Kidney capillary endothelial cell (primary cell): ENCODE measurements at regions not wholly inside any gene's neighbourhood (a gene's known extent, or its start where the extent isn't known, plus 50 kb on each side); places are given as distances from the start of the nearest gene placed in this dataset.
"Not testable (repeated sequence)": the region's sequence is repeated elsewhere in the genome, so short reads cannot be mapped to it uniquely, and the experiment has no call there.

Source experiments
- DNase-seq: peaks from one replicate; pipeline ENCODE4 v3.0.0-alpha.2; 2018; ENCODE audit warnings: low spot score

DNA sequence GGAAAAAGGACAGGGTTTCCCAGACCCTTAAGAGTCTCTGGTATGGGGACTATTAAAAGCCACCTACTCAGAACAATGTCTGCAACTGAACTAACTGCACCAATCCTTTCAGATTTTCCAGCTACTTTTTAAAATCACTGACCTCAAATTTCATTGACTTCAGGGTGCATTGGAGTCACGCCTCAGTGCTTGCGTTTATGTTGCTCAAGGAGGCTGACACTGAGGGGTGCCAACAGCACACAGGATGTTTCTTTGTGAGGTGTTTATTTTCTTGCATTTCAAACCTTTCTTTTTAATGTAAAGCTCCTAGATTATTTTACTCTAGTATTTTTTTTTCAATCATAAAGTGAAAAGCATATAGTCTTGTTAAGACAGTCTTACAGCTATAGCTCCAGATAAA lies 402.0 kb upstream of the SLC35B3 start:
- DNase-seq, result no peak

DNA sequence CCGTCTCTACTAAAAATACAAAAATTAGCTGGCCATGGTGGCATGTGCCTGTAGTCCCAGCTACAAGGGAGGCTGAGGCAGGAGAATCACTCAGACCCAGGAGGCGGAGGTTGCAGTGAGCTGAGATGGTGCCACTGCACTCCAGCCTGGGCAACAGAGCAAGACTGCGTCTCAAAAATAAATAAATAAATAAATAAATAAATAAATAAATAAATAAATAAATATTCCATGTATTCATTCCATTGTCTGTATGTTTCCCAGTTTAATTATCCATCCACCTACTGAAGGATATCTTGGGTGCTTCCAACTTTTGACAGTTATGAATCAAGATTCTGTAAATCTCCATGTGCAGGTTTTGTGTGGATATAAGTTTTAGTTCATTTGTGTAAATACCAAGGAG lies 397.4 kb upstream of the SLC35B3 start:
- DNase-seq, result not testable (repeated sequence)

DNA sequence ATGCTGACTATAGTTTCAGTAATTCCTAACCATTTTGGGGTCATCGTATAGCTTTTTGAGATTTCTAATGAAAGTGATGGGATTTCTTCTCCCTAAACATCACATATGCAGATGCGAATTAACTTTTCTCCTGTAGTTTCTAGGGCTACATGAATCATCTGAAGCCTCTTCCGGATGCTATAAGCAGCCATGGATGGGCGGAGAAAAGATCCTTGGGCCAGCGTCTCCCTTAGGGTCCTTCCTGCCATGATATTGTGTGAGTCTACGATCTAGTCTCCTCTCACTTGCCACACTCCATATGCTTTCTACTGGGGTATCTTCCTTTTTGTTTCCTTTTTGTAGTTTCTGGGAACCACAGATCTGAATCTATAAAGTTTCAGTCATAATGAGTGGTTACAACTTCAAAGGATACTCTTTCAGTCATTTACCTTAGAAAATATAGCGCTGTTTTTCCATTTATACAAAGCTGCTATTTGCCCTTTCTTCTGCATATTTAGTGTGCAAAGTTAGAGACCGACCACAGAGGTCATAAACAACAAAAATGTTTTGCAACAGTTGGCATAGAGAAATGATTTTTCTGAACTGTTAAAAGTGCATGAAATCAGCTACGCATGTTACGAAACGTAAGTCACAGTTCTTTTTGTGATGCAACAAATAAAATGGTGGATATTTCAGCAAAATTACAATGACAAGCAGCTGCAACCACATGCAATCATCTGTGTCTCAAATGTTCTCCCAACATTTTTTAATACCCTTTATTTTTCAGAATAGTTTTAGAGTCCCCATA lies 396.2 kb upstream of the SLC35B3 start:
- DNase-seq, result no peak

- no peak for DNase-seq
Observed at GRCh38 chr6:8830794-8831193, 395.4 kb upstream of the SLC35B3 start.

GRCh38 chr6:8829796-8830195 lies 394.5 kb upstream of the SLC35B3 start:
- no peak for DNase-seq

GRCh38 chr6:8829296-8829695 lies 394.0 kb upstream of the SLC35B3 start:
- no peak for DNase-seq

GRCh38 chr6:8828376-8828775 lies 393.0 kb upstream of the SLC35B3 start:
- DNase-seq, result no peak

- DNase-seq, result no peak
Observed at GRCh38 chr6:8825726-8826125, 390.4 kb upstream of the SLC35B3 start.

GRCh38 chr6:8821981-8822381 lies 386.6 kb upstream of the SLC35B3 start:
- no peak for DNase-seq

GRCh38 chr6:8820313-8820712 lies 385.0 kb upstream of the SLC35B3 start:
- no peak for DNase-seq

DNA sequence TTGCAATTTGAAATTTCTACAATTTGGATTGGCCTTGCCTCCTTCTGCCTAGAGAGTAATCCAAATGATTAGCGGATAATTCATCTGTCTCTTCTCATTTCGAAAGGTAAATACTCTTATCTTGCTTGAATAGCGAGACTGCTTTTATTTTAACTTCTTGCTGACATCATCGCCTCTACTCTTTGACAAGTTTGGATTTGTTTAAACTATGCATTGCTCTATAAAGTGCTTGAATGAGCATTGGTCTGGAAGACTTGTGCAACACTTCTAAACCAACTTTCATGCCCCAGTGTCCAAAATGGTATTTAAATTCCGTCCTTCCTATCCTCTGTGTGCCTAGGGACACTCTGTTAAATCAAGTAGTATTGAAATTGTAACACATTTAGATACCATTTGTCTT lies 384.1 kb upstream of the SLC35B3 start:
- DNase-seq, result no peak

- DNase-seq, result no peak
Observed at GRCh38 chr6:8814440-8815000, 379.2 kb upstream of the SLC35B3 start.

DNA sequence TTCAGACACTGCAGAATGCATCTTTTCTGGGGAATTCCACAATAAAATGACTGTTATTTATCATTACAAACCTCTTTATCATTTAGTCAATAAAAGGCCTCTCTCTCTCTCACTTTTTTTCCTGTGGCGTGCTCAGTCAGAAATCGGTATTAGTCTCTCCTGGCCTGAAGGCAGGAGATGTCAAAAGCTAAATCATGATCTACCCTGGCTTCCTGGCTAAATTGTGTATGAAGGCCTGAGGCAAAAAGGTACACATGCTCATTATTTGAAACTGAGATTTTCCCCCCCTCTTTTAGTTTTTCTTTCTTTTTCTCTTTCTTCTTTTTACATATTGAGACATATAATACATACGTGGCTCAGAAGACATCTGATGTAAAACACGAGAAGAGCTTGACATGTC lies 375.0 kb upstream of the SLC35B3 start:
- DNase-seq, result no peak

- DNase-seq, result no peak
Observed at GRCh38 chr6:8809662-8810061, 374.3 kb upstream of the SLC35B3 start.

- DNase-seq, result no peak
Observed at GRCh38 chr6:8803181-8803760, 367.9 kb upstream of the SLC35B3 start.

DNA sequence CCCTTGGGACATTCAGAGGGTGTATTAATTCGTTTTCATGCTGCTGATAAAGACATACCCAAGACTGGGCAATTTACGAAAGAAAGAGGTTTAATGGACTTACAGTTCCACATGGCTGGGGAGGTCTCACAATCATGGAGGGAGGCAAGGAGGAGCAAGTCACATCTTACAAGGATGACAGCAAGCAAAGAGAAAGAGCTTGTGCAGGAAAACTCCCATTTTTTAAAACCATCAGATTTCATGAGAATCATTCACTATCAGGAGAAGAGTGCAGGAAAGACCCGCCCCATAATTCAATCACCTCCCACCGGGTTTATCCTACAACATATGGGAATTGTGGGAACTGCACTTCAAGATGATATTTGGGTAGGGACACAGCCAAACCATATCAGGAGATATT lies 367.1 kb upstream of the SLC35B3 start:
- not testable (repeated sequence) for DNase-seq

GRCh38 chr6:8794420-8794819 lies 359.1 kb upstream of the SLC35B3 start:
- no peak for DNase-seq

- DNase-seq, result no peak
Observed at GRCh38 chr6:8789878-8790277, 354.5 kb upstream of the SLC35B3 start.

DNA sequence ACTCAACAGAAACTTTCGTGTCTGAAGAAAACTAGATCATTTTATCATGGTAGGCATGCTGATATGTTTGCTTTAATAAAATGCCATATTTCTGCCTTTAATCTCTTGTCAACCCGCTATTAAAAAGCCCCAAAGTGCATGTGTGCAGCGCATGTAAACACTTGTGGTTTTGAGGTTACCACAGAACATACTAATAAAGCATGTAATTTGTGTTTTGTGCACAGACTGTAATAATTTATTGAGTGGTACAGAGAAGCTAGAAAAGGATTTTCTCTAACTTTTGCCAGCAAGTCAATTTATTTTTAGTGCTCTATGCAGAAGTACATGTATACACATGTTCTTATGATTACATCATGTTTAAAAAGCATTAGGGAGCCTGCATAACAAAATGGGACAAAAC lies 349.9 kb upstream of the SLC35B3 start:
- DNase-seq, result no peak

DNA sequence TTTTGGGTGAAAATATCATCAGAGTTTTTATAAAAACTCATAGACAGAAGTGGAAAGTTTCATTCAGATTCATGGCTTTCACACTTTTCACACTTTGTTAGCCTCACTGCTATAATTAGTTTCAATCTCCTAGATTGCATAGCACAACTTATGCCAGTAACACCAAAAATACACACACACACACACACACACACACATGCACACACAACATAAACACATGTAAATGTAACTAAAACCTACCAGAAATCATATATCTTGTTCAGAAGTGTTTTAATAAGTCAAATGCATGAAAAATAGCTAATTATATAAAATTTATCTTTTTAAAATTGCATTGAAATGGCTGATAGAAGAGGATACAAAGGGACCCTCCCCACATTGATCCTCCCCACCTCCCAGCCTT lies 347.8 kb upstream of the SLC35B3 start:
- no peak for DNase-seq

DNA sequence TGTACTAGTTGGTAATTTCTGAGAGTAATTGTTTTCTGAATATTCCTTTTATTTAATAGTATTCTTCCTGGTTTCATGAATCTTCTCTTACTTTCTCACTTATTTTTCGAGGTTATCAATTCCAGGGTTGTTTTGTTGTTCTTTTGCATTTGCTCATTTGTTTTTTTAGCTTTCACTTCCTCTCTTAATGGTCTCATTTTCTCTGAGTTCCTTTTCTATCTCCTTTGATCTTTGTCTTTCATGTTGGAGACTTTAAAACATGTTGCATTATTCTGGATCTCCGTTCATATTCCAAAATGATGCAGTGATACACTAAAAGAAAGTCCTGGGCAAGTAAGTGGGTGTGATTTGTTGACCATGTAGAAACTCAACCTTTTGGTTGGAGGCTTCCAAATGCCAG lies 345.3 kb upstream of the SLC35B3 start:
- DNase-seq, result no peak

DNA sequence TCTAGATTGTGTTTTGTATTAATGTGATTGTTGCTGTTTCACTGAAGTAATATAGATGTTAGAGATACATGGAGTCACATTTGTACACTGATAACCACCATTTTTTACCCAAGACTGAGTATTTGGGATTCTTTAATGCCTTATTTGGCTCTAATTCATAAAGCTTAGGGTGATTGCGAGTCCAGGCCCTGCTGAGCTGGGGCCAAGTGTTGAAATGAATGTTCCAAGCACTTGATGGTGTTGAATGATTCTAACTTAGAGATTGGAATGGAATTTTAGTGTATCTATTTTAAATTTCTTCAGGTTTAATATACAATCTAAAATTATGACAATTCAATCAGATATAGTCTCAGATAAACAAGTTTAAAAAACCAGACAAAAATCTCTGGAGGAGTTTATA lies 329.4 kb upstream of the SLC35B3 start:
- DNase-seq, result no peak

DNA sequence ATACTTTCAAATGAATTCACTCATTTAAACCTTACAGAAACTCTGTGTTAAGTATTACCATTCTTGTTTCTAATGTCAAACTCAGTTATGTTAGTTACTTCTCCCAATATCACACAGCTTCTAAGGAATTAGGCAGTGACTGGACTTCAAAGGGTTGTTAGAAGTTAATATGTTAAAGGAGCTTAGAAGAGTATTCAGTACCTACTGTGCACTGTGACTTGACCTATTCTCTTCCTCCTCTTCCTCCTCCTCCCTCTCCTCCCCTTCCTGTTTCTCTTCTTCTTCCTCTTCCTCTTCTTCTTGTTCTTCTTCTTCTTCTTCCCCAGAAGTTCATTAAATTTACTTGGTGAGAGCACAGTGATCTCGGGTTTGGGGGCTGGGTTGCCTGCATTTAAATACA lies 325.6 kb upstream of the SLC35B3 start:
- no peak for DNase-seq

GRCh38 chr6:8758412-8758811 lies 323.1 kb upstream of the SLC35B3 start:
- no peak for DNase-seq
